NT2/D1 (cell line): ENCODE measurements at regions not wholly inside any gene's neighbourhood (a gene's known extent, or its start where the extent isn't known, plus 50 kb on each side); places are given as distances from the start of the nearest gene placed in this dataset.
"Not testable (repeated sequence)": the region's sequence is repeated elsewhere in the genome, so short reads cannot be mapped to it uniquely, and the experiment has no call there.

Experiments used
- DNase-seq: peaks from one replicate; pipeline ENCODE4 v3.0.0-alpha.2; 2011; ENCODE audit warnings: low read depth, low spot score
- H3K27me3 ChIP-seq: 2 replicates; pipeline ENCODE4 v1.6.0; 2011; ENCODE audit warnings: mild to moderate bottlenecking; ENCODE audit not compliant: insufficient read length, insufficient read depth
- H3K36me3 ChIP-seq: 2 replicates; pipeline ENCODE4 v1.6.1; 2011; ENCODE audit warnings: mild to moderate bottlenecking, low read length, mixed read lengths; ENCODE audit not compliant: insufficient read depth, insufficient read length
- H3K4me1 ChIP-seq: 2 replicates; pipeline ENCODE4 v1.5.1; 2011; ENCODE audit not compliant: insufficient read depth, insufficient read length
- H3K4me3 ChIP-seq: 2 replicates; pipeline ENCODE4 v1.5.1; 2011; ENCODE audit warnings: low read depth; ENCODE audit not compliant: insufficient read length
- H3K9ac ChIP-seq: 2 replicates; pipeline ENCODE4 v1.6.0; 2011; ENCODE audit warnings: low read depth; ENCODE audit not compliant: insufficient read length
- H3K9me3 ChIP-seq: 2 replicates; pipeline ENCODE4 v1.5.1; 2011; ENCODE audit warnings: mild to moderate bottlenecking, low read length; ENCODE audit not compliant: insufficient read depth
- SUZ12 ChIP-seq: IDR thresholded peaks from 2 replicates; pipeline ENCODE4 v1.6.1; 2011; ENCODE audit not compliant: insufficient read length, insufficient read depth; ENCODE audit errors: extremely low read depth
- YY1 ChIP-seq: IDR thresholded peaks from 2 replicates; pipeline ENCODE4 v1.6.1; 2011; ENCODE audit not compliant: insufficient read length, insufficient read depth
- ZNF274 ChIP-seq: IDR thresholded peaks from 2 replicates; pipeline ENCODE4 v1.6.1; 2011; ENCODE audit warnings: mild to moderate bottlenecking, low read depth, low read length

GRCh38 chr5:122615832-122616231 lies 159.0 kb upstream of the SNX2 start:
- H3K36me3 ChIP-seq: no peaks in the 10 kb centered on the region
- H3K9ac ChIP-seq: no peak overlapping the region
- H3K4me1 ChIP-seq: no peaks in the 10 kb centered on the region
- no peaks in the 10 kb centered on the region for H3K9me3 ChIP-seq
- no peaks in the 10 kb centered on the region for H3K27me3 ChIP-seq
- H3K4me3 ChIP-seq: no peak overlapping the region
- no peak for DNase-seq
- TF ChIP-seq SUZ12 (no peak), YY1 (no peak), ZNF274 (no peak)

GRCh38 chr5:122618046-122618445 lies 156.8 kb upstream of the SNX2 start:
- H3K4me1 ChIP-seq, H3K27me3 ChIP-seq, H3K9ac ChIP-seq, DNase-seq, H3K4me3 ChIP-seq, H3K9me3 ChIP-seq, H3K36me3 ChIP-seq: not testable (repeated sequence)

- not testable (repeated sequence) for H3K9ac ChIP-seq, H3K27me3 ChIP-seq, H3K9me3 ChIP-seq, H3K4me3 ChIP-seq, DNase-seq, H3K36me3 ChIP-seq, H3K4me1 ChIP-seq
Observed at GRCh38 chr5:122620768-122621167, 154.1 kb upstream of the SNX2 start.

GRCh38 chr5:122628714-122629113 lies 146.2 kb upstream of the SNX2 start:
- not testable (repeated sequence) for H3K4me3 ChIP-seq, H3K36me3 ChIP-seq, H3K9ac ChIP-seq, H3K9me3 ChIP-seq, H3K4me1 ChIP-seq, DNase-seq, H3K27me3 ChIP-seq

- Histone ChIP-seq H3K4me3 (no peak overlapping the region), H3K9ac (no peak overlapping the region), H3K27me3 (no peaks in the 10 kb centered on the region), H3K36me3 (no peaks in the 10 kb centered on the region), H3K9me3 (no peaks in the 10 kb centered on the region), H3K4me1 (no peaks in the 10 kb centered on the region)
- no peak for TF ChIP-seq YY1
- TF ChIP-seq ZNF274: no peak
- TF ChIP-seq SUZ12: no peak
- no peak for DNase-seq
Observed at GRCh38 chr5:122629121-122629677, 145.7 kb upstream of the SNX2 start.

GRCh38 chr5:122638581-122638980 lies 136.3 kb upstream of the SNX2 start:
- H3K9me3 ChIP-seq: peaks cover 12% of the 10 kb centered on the region
- TF ChIP-seq SUZ12: no peak
- TF ChIP-seq YY1: no peak
- no peak for TF ChIP-seq ZNF274
- H3K9ac ChIP-seq: no peak overlapping the region
- DNase-seq: no peak
- no peaks in the 10 kb centered on the region for H3K27me3 ChIP-seq
- H3K4me1 ChIP-seq: no peaks in the 10 kb centered on the region
- H3K36me3 ChIP-seq: no peaks in the 10 kb centered on the region
- H3K4me3 ChIP-seq: no peak overlapping the region

GRCh38 chr5:122639033-122639432 lies 135.8 kb upstream of the SNX2 start:
- Histone ChIP-seq H3K27me3 (no peaks in the 10 kb centered on the region), H3K9me3 (peaks cover 12% of the 10 kb centered on the region), H3K9ac (no peak overlapping the region), H3K4me3 (no peak overlapping the region), H3K36me3 (no peaks in the 10 kb centered on the region), H3K4me1 (no peaks in the 10 kb centered on the region)
- DNase-seq: no peak
- TF ChIP-seq ZNF274 (no peak), SUZ12 (no peak), YY1 (no peak)

GRCh38 chr5:122639864-122640263 lies 135.0 kb upstream of the SNX2 start:
- H3K36me3 ChIP-seq: no peaks in the 10 kb centered on the region
- no peaks in the 10 kb centered on the region for H3K4me1 ChIP-seq
- no peak for DNase-seq
- no peaks in the 10 kb centered on the region for H3K27me3 ChIP-seq
- TF ChIP-seq SUZ12 (no peak), ZNF274 (no peak), YY1 (no peak)
- peaks cover 12% of the 10 kb centered on the region for H3K9me3 ChIP-seq
- no peak overlapping the region for H3K9ac ChIP-seq
- H3K4me3 ChIP-seq: no peak overlapping the region
